ENCODE measurements at regions not wholly inside any gene's neighbourhood (a gene's known extent, or its start where the extent isn't known, plus 50 kb on each side); places are given as distances from the start of the nearest gene placed in this dataset.

DNA sequence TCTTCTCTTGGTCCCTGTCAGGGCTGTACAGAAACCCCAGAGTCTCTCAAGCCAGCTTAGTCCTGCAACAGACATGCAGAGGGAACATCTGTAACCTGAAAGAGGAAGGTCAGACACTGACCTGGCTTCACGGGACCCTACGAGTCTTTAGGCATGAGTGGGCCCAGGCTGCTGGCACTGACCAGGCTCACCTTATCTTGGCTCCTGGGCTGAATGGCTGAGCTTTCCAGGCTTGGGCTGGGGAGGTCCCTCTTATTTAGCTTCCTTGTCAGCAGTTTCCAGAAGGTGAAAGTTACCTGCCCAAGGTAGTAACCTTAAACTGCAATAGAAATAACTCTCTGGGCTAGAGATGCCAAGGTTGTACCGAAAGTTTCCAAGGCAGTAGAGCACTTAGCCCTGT lies 58.4 kb upstream of the FUT8 start:
- TF ChIP-seq POLR2AphosphoS5 (IDR thresholded peaks at IDR 0.05; ENCODE audit: low read depth, low read length) (no peak), POLR2A (IDR thresholded peaks at IDR 0.05; ENCODE audit: low read depth, low read length) (no peak), TAF1 (IDR thresholded peaks at IDR 0.05; ENCODE audit: borderline replicate concordance, low read depth, low read length) (no peak)
